ENCODE measurements at regions not wholly inside any gene's neighbourhood (a gene's known extent, or its start where the extent isn't known, plus 50 kb on each side); places are given as distances from the start of the nearest gene placed in this dataset.

DNA sequence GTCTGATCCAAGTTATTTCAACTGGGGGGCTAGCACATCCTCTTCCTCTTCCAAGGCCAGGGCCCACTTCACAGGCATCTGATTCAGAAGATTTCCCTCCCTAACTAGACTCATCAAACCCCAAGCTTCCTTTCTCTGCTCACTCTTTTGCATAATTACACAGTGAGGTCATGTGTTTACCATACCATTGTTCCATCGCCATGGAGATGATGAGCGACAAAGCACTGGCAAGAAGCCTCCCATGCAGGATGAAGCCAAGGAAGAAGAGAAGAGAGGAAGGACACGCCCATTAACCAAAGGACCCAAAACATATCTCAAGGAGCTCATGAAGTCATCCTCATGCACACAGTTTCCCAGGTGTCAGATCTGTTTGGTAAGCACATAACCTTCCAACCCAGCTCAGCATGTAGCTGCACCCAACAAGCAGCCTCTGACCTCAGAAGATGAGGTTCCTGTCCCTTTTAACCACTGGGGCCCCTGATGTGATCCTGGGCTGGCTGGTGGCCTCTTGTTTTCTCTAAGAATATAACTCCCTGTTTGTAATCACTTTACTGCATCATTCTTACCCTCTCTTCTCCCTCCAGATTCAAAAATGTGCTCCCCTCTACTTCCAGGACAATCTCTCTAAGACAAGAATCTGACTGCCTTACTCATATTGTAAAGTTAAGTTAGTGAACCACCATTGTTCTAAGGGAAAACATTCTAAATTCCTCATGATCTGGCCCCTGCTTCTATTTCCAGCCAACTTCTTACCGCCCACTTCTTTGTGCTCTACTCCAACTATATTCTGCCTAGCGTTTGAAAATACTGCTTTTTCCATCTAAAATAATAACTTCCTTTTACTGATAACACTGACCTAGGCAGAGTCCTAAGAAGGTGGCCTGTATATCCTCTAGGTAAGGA is 190.1 kb downstream of the TTC32 start:
- DNase-seq = no peak

DNA sequence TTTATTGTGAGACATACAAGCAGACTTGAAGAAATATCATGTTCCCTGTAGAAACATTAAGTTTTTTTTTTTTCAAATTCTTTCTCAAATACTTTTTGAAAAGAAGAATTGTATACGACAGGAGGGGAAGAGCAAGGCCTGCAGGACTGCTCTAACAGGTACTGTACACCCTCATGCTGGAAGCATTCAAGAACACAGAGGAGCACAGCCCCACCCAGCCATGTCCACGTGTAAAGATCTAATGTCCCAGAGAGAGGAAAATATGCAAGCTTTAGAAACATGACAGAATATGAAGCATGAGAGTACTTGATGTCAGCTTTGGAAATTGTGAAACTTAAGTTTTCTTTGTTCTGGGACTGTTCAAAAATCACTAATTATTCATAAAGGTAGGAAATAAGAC is 191.6 kb downstream of the TTC32 start:
- no peak for DNase-seq

DNA sequence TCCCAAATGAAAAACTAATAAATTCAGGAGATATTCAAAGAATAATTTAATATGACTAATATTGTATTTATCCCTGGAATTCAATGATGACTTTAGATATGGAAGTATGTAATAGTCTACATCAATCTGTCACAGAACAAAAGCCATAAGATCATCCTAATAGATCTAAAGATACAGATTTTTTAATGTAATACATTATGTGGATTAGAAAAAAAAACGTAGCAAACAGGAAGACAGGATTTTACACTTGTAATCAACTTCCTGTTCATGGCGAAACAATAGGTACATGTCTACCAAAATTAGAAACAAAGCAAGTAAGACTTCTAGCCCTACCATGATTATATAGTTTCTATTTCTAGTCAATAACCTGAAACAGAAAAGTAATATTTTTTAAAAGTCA is 192.2 kb downstream of the TTC32 start:
- no peak for DNase-seq

GRCh38 chr2:19708776-19709175 is 193.0 kb downstream of the TTC32 start:
- DNase-seq = no peak

GRCh38 chr2:19706332-19706731 is 195.5 kb downstream of the TTC32 start:
- DNase-seq = no peak

GRCh38 chr2:19702267-19702666 is 199.5 kb downstream of the TTC32 start:
- no peak for DNase-seq

GRCh38 chr2:19700861-19701585 is 200.8 kb downstream of the TTC32 start:
- DNase-seq = no peak

GRCh38 chr2:19697131-19697530 is 204.7 kb downstream of the TTC32 start:
- no peak for DNase-seq

DNA sequence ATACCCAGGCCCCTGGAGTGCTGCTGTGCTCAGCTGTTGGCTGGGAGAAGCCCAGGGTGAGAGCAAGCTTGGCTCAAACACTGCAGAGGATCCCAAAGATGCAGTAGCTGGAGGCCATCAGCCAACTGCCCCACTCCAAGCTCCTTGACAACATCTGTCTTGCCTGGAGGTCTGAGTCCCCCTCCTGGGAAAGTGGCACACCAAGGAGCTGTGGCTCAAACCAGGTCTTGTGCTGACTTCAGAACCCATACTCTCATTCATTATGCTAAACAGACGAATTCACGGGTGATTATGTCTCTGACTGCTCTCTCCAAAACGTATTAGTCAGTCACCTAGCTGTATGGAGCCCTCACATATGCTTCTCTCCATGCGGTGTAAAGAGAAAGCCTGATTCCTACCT is 206.1 kb downstream of the TTC32 start:
- DNase-seq = no peak

DNA sequence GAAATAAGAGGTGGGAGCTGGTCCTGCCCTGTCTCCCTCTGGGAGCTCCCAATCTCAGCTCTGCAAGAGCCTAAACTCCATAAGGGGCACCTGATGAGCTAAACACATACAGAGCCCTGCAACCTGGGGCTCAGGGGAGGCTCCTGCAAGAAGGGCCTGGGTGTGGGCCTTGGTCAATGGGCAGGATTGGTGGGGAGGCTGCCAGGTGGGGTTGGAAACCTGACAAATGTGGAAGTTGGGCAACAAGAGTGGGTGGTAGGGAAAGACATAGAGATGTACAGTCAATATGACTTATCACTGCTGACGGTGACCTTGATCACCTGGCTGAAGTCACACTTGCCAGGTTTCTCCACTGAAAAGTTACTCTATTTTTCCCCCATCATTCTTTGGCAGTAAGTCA is 209.9 kb downstream of the TTC32 start:
- DNase-seq = no peak

DNA sequence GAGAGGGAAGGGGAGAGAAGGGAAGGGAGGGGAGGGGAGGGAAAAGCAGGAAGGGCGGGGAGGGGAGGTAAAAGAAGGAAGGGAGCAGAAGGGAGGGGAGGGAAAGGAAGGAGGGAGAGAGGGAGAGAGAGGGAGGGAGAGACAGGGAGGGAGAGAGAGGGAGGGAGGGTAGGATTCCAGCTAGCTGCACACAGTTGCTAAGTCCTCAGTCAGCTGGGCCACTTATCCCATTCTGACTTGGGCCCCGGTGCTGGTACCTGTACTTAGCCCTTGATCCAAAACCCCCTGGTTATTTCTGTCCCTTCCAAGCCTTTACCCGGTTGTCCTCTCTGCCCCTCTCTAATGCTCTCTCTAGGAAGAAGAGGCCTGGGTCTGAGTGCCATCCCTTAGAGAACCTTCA is 211.4 kb downstream of the TTC32 start:
- DNase-seq = no peak

GRCh38 chr2:19689646-19690168 is 212.1 kb downstream of the TTC32 start:
- DNase-seq = no peak

DNA sequence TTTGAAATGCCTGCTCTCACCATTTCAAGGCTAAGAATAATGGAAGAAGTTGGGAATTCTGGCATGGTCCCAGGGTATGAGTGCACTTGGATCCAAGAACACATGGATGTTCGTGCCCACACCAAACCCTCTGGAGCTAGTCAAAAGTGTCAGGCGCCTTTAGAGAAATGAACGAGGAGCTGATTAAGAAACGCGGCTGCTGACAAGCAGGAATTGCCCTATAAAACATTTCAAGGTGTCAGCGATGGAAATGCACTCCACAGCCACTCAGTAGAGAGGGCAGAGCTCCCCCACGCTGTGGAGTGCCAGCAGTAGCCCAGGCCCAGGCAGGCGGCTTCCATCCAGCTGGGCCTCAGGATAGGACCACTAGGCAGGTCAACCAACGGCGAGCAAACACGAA is 213.7 kb downstream of the TTC32 start:
- DNase-seq = no peak

DNA sequence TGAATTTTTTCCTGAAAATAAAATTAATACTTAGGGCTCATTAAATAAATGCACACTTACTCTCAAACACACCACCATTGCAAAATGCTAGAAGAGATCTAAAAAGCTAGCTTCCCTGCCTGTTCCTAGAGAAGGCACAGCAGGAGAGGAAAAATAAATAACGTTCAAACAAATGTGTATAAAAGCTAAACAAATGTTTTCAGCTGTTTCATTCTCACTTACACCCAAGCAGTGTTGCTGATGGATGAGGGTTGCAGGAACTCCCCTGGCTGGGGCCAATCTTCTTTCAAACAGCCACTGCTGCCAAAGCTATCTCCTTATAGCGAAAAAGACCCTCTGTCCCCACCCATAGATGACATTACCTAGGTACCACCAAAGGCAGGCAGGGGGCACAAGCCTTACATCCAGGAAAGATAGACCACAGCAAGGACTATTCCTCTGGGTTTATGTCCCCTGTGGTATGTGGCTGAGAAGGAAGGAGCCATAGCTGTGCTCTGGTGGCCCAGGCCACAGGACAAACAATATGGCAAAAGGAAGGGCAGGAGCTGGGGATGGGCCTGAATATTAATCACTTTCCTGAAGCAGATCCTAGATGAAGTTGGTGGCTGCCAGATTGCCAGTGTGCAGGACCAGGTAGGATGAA is 214.6 kb downstream of the TTC32 start:
- DNase-seq = no peak

DNA sequence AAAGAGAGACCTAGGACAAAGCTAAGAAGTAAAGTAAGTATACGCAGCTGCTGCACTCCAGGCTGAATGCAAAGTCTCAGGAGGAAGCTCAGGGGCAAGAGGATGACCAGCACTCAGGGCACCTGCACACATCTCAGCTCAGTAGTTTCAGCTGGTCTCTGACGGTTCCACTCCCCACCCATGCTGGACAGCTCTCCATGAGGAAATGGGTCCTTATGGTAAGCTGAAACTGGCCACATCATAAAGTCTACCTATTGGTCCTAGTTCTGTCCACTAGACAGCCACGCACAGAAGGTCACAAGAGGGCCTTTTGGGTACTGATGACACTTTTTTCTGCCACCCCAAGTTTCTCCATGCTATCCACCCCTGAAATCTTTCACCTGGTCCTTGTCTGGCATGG is 215.3 kb downstream of the TTC32 start:
- no peak for DNase-seq

GRCh38 chr2:19685731-19686130 is 216.1 kb downstream of the TTC32 start:
- DNase-seq = no peak

GRCh38 chr2:19684516-19684915 is 217.3 kb downstream of the TTC32 start:
- no peak for DNase-seq

DNA sequence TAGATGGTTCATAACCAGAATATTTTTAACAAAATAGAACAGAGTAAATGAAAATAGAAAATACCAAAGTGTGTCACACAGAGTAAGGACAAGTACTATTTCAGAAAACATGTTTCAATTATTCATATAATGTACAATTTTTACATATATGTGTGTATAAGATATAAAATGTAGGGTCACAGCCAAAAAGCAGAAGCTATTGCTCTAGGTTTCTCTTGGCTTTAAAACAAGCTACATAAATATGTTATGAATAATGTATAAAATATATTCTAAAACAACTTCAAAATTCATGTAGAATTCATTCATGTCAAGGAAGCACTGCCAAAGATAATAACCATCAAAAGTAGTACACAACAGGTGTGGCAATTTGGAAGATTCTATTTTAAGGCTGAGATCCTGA is 218.2 kb downstream of the TTC32 start:
- no peak for DNase-seq

- no peak for DNase-seq
Observed at GRCh38 chr2:19682493-19682892, 219.3 kb downstream of the TTC32 start.

GRCh38 chr2:19677825-19678518 is 223.8 kb downstream of the TTC32 start:
- no peak for DNase-seq

DNA sequence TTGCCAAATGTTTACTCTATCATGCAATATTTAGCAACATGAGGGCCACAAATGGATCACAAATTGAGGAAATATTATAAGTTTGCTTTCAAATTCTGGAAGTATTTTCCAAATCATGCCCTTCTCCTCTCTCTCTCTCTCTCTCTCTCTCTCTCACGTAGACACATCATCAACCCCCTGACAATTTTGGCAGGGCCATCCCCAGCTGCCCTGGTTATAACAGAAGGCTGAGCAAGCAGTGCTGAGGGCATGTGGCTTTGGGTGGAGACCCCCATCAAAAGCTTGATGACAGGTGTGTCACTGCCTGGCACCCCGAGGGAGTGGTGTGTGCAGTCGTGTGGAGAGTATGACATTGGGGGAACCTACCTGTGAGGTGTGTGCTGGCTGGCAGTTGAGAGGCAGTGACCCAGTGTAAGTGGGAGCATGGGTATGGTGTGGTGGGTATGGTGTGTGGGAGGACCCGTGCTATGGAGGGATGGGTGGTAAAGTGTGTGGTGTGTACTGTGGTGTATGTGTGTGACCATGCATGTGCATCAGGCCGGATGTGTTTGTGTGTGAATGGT is 224.5 kb downstream of the TTC32 start:
- DNase-seq = no peak

DNA sequence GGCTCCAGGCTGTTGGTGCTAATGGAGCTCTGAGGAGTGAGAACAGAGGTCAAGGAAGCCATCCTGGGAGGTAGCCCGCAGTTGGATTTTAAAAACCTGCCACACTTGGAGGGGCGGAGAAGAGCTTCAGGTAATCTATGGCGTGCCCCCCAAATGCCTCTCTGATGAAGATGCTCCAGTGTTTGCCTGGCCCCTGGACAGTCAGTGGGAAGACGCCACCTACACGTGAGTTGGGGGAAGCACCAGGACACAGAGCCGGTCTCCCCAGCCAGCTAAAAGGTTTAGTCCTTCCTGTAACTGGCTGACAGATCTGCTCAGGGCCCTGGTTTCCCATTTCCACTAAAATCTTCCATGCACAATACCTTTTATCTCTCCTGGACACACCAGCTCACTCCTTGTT is 225.0 kb downstream of the TTC32 start:
- no peak for DNase-seq
